ENCODE measurements at regions not wholly inside any gene's neighbourhood (a gene's known extent, or its start where the extent isn't known, plus 50 kb on each side); places are given as distances from the start of the nearest gene placed in this dataset.
A peak's percentile ranks its signal among the peaks of the same experiment; 100 is the strongest.

GRCh38 chr4:123319639-123320038, 77.0 kb upstream of the SPRY1 start:
- DNase-seq (ENCODE audit: low spot score): no peak

- DNase-seq (ENCODE audit: low spot score): no peak
Observed at GRCh38 chr4:123323998-123324397, 72.6 kb upstream of the SPRY1 start.

GRCh38 chr4:123325241-123325681, 71.3 kb upstream of the SPRY1 start:
- no peak for DNase-seq (ENCODE audit: low spot score)

GRCh38 chr4:123327346-123327745, 69.2 kb upstream of the SPRY1 start:
- no peak for DNase-seq (ENCODE audit: low spot score)

GRCh38 chr4:123327846-123328429, 68.7 kb upstream of the SPRY1 start:
- DNase-seq (ENCODE audit: low spot score): no peak

- no peak for DNase-seq (ENCODE audit: low spot score)
Observed at GRCh38 chr4:123338715-123339114, 57.9 kb upstream of the SPRY1 start.

- DNase-seq (ENCODE audit: low spot score): no peak
Observed at GRCh38 chr4:123339507-123340380, 56.9 kb upstream of the SPRY1 start.

- peak; percentile 80 for DNase-seq (ENCODE audit: low spot score)
Observed at GRCh38 chr4:123340381-123340701, 56.3 kb upstream of the SPRY1 start.

- DNase-seq (ENCODE audit: low spot score): no peak
Observed at GRCh38 chr4:123342498-123342897, 54.1 kb upstream of the SPRY1 start.

- no peak for DNase-seq (ENCODE audit: low spot score)
Observed at GRCh38 chr4:123343400-123344041, 53.1 kb upstream of the SPRY1 start.

- DNase-seq (ENCODE audit: low spot score): no peak
Observed at GRCh38 chr4:123345137-123345934, 51.3 kb upstream of the SPRY1 start.

- DNase-seq (ENCODE audit: low spot score): no peak
Observed at GRCh38 chr4:123345935-123346300, 50.7 kb upstream of the SPRY1 start.

GRCh38 chr4:123346330-123346940, 50.2 kb upstream of the SPRY1 start:
- no peak for DNase-seq (ENCODE audit: low spot score)
